Left cardiac atrium (tissue), 4 donors: ENCODE measurements at regions not wholly inside any gene's neighbourhood (a gene's known extent, or its start where the extent isn't known, plus 50 kb on each side); places are given as distances from the start of the nearest gene placed in this dataset.
"Not testable (repeated sequence)": the region's sequence is repeated elsewhere in the genome, so short reads cannot be mapped to it uniquely, and the experiment has no call there.

Source experiments
- ATAC-seq, 2 donors: fragments of 200-7000 bp; cut with Tn5 transposase; one replicate each; pipeline ENCODE4 v1.9.1; 2020; ENCODE audit warnings: mild to moderate bottlenecking in 2 of 2, moderate library complexity in 2 of 2
- DNase-seq: peaks from one replicate; pipeline ENCODE4 v3.0.0-alpha.2; 2020
- intact Hi-C, 2 donors: fragments of 100-400 bp; cut with DNase I; formaldehyde crosslinking; loops; one replicate each; pipeline versions ENCODE4 v1.14.1 to v1.15.1; 2022 to 2023
- donor health status: DM: no; HTN: yes; CAD: no.
- donor health status: DM: no; HTN: yes; CAD: no; lungs with severe emphysema.
- donor health status: DM: yes; HTN: yes; CAD: no.
- donor health status: Dilated cardiomyopathy.

DNA sequence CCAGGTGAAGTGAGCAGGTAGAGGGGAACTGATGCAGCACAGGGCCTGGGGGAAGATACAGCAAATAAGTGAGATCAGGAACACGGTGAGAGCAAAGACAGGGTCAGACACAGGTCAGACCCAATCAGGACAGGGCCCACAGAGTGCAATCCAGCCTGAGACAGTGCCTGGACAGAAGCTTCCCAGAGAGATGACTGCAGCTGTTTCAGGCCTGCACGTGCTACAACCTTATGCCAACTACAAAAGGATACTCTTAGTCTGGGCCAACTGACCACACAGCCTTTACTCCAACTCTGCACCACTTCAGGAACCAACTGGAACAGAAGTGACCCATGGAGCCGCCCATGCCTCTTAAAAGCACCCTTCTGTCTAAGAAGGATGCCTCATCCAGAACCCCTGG lies 228.0 kb downstream of the TOMM20 start:
- ATAC-seq, result no peak
- intact Hi-C loops, result no loop called here
- DNase-seq, result no peak

DNA sequence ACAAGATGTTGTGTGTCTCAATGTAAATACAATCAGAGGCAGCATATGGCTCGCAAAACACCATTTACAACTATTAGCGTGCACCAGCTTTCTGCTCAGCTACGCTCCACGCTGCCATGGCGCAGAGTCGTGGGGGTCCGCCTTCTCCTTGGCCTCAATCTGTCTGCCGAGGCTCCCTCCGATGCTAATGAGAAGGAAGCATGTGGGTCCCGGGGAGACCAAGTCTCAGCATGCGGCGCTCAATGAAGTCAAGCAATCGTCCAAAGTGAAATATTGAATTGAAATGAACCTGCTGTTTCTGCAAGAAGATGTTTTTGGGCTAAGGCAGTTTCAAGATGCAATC lies 228.9 kb downstream of the TOMM20 start:
- DNase-seq (no peak), ATAC-seq (peak; percentile 10 to 12)
- intact Hi-C loops, result no loop called here

DNA sequence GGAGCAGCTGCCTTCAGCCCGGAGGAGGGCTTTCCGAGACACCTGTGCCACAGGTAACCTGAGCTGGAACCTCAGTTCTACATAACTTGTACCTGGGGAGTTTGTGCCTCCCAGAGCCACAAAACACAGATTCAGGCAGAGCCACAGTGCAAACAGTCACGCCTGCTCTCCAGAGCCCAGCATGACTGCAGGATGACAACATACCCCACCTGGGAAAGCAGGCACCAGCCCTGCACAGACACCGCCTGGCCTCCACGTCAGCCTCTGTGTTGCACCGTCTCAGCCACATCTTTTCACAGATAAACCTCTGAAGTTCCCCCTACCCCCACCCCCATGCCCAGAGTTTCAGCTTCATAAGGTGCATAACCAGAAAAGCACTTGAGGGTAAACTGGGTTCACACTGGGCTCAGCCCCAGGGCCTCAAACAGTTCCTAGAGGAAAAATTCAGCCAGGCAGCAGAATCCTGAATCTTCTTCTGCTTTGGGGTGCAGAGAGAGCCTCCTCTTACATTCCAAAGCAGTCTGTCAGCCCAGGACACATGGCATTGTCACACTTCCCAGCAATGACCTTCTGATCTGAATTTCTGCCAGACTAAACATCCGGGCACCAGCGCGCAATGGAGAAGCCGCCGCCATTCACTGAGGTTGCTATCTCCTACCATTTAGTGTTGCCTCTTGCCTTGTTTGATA lies 229.5 kb downstream of the TOMM20 start:
- intact Hi-C loops, result no loop called here
- peak; percentile 75 to 79 for ATAC-seq
- peak; percentile 75 for DNase-seq

DNA sequence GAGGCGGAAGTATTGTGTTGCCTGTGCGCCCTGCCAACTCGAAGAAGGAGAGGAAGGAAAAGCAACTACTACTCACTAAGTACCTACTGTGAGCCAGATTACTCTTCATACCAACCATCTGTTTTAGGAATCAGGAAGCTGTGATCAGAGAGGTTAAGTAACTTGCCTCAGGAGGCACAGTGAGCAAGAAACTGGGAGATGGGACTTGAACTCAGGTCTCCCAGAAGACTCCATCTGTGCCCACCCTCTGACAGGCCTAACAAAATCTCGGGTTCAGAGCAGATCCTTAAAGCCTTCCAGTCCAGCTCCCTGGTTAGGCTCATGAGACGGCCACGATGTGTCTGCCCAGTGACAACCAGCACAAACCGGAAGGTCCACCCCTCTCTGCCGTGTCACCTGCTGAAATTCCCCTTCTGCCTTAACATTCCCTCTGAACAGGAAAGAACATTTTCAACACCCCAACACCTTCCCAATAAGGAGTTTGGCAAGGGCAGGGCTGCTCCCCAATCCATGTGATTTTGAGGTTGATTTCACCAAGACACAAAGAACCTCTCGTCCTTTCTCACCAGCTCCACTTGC lies 230.1 kb downstream of the TOMM20 start:
- intact Hi-C loops, result no loop called here
- ATAC-seq, result no peak
- DNase-seq, result no peak

DNA sequence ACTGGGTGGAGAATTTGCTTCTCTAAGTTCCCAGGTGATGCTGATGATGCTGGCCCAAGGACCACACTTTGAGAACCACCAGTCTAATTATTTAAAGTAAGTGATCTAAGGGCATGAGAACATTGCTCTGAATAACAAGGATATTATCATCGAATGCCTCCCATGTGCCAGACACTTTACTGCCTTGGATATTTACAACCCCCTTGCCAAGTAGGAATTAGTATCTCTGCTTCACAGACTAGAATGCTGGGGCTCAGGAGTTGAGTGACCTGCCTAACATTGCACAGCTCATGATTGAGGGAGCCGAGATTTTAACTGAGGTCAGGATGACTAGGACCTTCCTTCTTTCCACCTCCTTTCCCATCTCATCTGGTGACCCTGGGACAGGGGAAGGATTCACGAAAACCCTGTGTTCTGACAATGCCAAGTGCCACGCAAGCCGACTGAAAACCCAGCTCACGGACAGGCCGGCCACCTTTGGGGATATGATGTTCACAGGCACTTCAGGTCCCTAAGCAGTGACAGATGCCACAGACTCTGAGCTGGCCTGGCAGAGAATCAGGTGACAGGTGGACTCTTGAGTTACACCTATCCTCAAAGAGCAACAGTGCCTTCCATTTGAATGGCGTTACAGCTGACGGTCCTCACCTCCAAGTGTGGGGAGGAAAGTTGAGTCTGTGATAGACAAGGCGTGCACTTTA lies 230.7 kb downstream of the TOMM20 start:
- DNase-seq (no peak), ATAC-seq (peak; percentile 65 to 67)
- intact Hi-C loops, result no loop called here

DNA sequence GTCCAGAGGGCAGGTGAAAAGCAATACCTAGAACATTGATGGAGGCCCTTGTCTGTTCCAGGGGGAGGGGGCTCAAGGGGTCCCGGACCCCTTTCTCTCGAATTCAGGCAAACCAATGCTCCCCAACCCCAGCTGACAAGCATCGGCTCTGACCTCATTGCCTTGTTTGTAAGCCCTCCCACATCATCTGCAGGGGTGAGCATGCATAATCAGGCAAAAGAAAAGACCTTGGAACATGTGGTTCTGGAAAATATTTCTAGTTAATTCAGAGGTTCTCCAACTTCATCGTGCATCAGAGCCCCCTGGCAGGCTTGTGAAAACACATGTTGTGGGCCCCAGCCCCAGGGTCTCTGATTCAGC lies 231.3 kb downstream of the TOMM20 start:
- DNase-seq, result no peak
- intact Hi-C loops, result no loop called here
- ATAC-seq, result no peak

DNA sequence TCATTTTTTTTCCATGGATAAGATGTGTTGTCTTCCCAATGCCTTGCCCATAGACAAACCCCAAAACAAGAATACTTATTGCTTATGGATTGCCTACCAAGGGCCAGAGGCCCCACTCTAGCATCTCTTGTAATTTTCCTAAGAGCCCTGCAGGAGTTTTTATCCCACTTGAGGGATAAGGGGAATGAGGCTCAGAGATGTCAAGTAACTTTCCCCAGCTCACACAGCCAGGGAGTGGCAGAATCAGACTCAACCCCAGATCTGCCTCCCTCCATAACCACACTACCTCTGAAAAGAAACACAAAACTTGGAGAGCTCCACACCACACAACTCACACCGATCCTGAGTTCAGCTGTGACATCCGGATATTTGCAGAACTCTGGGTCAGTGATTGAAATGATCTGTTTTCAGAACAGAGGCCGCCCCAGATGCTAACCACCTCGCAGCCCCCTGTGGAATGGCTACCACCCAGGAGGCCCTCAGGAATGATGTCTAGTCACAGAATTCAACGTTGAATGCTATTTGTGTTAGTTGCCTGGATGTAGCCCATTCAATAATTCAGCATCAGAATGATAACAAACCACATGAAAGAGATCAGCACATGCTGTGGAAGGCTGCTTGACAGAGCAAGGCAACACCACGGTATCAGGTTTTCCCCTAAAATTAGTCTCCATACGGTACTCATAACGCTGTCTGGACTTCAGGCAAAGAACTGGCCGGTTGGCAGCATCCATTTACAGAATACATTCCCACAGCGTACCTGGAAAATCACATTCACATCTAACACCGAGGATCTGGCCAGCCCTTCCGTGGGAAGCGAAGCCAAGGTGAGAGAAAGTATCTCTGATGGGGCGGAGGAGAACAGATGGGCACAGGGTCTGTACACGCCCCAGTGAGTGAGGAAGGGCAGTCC lies 231.9 kb downstream of the TOMM20 start:
- DNase-seq, result no peak
- intact Hi-C loops, result no loop called here
- ATAC-seq, result no peak

DNA sequence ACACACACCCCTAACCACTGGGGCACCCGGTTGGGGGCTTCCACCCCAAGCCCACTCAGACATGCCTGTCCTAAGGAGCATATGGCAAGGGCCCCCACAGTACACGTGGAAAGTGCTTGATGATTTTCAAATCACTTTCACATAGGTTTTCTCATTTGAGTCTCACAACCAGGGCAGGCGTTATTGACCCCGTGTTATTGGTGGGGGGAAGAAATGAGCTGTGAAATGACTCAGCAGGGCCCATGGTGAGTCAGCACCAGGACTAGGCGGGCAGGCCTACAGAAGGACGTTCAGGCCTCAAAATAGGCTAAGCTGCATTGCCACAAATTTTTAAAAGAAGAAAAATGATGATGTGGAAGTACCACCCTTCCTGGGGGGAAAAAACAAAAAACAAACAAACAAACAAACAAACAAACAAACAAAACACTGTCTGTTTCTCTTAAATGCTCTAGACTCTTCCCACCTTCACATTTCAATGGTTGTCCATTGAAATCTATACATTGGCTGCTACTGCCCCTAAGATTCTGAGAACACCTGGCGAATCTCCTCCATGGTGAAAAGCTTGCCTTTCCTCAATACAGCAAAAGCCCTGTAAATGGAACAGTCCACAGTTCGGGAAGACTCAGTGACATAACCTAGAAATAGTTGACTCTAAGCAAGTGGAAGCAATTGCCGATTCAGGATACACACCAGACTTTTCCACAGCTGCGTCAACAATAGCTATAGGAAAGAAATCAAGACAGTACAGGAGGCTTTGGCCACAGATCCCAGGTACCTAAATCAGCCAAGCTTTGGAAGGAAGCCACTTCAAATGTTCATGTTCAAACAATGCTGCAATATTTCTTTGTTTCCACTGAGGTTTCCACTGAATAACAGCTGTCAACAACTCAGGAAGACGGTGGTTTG lies 234.7 kb downstream of the TOMM20 start:
- ATAC-seq, result no peak

DNA sequence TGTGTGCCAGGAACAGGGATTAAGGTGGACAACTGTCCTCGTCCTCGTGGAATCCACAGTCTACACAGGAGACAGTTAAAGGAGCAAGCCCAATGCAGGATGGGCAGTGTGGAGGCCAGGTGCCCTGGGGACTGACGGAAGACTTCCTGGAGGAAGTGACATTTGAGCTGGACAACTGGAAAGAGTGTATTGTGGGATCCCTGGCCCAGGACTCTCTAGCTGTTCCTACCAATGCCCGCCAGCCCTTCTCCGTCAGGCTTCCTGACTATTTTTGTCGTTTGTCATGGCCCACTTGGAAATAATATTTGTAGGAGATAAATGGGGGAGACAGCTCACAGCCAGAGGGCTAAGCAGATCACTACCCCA lies 235.3 kb downstream of the TOMM20 start:
- DNase-seq (no peak), ATAC-seq (no peak)
- intact Hi-C loops, result no loop called here

More for the DNA sequence above, 234.7 kb downstream of the TOMM20 start:
- DNase-seq, result no peak
- intact Hi-C loops, result no loop called here

DNA sequence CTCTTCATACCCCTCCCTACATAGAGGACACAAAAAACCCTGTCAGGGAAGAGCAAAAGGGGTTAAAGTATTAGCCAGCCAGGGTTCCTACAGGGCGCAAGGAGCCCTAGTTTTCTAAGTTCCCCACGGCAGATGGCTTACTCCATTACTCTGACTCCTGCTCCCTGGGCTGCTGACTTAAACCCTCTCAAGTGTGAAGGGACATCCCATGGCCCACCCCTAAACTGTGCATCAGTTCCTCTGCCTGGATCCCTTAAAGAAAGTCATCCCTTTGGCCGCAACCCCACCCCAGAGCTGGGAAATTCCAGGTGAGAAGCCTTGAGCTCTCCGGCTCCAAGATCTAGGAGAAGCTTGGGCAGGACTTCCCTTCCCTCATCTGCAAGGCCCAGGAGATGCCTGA lies 236.0 kb downstream of the TOMM20 start:
- intact Hi-C loops, result no loop called here
- DNase-seq (no peak), ATAC-seq (no peak)

DNA sequence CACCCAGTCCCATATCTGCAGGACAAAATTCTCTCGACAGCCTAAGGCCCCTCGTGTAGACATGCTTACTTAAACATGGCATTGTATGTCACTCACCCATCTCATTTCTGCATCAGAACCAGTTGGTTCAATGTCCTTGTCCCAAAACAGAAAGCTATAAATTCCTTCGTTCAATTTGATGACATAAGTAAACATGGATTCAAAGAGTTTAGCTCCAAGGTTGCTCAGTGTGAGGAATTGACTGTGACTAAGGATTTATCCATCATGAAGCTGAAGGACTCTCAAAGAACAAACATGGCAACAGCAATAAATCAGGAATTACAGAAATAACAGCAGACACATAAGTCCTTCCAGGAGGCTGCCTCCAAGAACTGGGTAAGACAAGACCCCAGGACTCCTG lies 237.2 kb downstream of the TOMM20 start:
- intact Hi-C loops, result no loop called here
- ATAC-seq, result no peak
- no peak for DNase-seq

DNA sequence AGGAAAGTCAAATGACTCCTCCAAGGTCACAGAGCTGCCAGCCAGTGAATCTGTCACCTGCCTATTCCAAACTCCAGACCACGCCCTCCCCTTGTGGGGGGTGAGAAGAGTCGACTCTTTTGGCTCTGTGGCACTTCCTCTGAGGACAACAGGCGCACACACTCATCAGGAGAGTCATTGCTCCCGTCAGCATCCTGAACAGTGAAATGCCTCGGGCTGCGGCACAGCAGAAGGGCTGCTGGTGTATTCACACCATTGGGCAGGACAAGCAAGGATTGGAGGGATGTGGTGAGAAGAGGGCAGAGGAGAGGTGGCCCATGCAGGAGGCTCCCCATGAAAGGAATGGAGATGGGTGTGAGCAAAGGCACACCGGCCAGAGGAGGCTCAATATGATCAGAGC lies 239.0 kb downstream of the TOMM20 start:
- intact Hi-C loops, result loop anchor here (5.0 to 10.0 kb wide), 3 partner anchors 108 to 277 kb away; partner anchors contain the start of gene IRF2BP2 (in 1 of the 2)
- no peak for DNase-seq
- peak in 1 of 2 donors; percentile 8 for ATAC-seq

DNA sequence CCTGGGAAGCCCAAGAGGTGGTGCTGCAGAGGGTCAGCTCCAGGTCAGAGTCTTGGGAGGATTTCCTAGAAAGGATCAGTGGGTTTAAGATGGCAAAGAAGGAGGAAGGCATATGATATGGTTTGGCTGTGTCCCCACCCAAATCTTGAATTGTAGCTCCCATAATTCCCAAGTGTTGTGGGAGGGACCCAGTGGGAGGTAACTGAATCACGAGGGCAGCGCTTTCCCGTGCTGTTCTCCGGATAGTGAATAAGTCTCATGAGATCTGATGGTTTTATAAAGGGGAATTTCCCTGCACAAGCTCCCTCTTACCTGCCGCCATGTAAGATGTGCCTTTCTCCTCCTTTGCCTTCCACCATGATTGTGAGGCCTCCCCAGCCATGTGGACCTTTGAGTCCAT lies 240.4 kb downstream of the TOMM20 start:
- not testable (repeated sequence) for ATAC-seq, DNase-seq
- intact Hi-C loops, result loop anchor here (5.0 to 10.0 kb wide), 3 partner anchors 109 to 276 kb away; partner anchors contain the start of gene IRF2BP2 (in 1 of the 2)

DNA sequence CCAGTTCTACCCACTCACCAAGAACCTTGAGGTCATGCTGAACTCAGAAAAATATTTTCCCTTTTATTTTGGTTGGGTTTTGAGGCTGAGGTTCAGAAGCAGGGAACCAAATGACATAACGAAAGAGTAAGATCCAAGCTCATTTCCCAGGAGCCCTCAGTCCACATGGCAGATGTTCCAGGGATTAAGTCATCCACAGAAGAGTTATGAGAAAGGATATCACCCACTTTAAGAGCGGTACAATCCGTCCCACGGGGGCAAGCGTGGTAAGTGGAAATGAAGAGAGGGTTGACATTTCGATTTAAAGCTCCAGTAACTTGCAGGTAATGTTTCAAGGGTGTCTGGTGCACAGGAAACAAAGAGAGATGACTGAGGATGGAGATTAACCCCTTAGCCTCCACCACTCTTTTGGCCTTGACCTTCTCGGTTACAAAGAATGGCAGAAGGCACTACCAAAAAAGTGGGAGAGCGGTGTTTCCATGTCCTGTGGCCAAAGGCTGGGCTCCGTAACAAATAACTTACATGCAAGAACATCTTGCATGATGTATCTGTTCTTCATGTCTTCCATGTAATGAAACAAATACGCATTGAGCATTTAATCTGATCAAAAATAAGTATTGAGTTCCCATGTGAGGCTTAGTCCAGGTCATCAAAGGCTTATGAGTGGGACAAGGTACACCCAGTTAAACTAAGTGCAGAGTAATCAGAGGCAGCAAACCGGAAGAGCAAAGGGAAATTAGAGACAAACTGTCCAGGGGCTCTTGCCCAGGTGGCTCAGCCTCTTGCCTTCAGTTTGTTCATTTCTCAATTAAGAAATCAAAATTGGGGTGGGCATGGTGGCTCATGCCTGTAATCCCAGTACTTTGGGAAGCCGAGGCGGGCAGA lies 241.4 kb downstream of the TOMM20 start:
- DNase-seq, result peak; percentile 74

DNA sequence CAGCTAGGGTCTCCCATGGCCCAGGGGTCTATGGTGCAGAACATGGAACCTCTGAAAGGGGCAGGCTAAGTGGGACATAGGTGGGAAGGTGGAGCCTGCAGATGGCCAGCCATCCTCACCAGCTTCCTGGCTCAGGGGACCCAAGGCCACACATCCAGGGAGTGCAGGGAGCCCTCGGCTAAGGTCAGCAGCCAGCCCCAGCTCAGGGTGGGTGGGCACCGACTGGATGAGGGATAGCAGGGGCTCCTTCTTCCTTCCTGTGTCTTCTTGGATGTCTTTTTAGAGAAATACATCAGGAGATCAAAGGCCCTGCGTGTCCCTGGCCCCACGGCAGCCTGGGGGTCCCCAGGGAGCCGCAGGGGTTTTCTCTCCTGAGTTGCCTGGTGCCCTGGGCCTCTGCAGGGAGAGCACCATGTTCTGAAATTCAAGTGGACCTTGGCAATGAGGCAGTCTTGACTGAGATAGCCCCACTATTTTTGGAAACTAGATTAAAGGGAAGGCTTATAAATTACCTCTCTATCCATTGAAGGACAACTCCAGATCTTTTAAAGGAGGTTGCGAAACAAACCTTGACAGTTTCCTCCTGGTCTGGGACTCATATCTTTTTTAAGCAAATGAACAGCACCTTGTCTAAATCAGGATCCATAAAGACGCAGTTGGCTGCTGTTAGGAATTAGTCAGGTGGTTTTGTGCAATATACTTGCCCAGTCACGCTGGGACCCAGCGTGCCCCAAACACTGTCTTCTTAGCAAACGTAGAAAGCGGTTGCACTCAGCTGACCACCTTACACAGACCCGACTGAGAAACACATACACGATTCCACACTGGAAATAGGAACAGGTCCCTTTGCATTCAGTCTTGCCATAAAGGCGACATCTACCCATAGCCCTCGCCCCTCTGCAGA lies 242.3 kb downstream of the TOMM20 start:
- ATAC-seq (peak; percentile 76), DNase-seq (no peak)
- intact Hi-C loops, result loop anchor here (2.0 to 10.0 kb wide), 4 partner anchors 111 to 274 kb away; partner anchors contain the start of gene IRF2BP2 (in 1 of the 2)

More for the DNA sequence above, 241.4 kb downstream of the TOMM20 start:
- ATAC-seq, result peak; percentile 72 to 77
- intact Hi-C loops, result loop anchor here (2.0 to 10.0 kb wide), 4 partner anchors 110 to 275 kb away; partner anchors contain the start of gene IRF2BP2 (in 1 of the 2)

DNA sequence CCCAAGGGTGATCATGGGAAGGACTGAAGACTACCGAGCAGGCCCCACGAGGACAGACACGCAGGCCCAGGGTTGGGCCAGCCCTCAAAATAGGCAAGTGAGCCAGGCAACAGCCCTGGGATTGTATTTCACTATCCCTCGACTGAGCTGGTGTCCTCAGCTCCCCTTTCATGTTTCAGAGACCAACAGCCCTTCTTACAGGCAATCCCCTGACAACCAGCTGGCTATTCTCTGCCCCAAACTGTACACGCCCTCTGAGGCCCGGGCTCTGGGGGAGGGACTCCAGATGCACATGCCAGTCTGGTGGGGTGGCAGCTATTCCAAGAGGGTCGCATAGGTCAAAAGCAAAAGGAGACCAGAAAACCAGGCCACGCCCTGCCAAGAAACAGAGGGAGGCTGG lies 243.0 kb downstream of the TOMM20 start:
- intact Hi-C loops, result loop anchor here (2.0 to 10.0 kb wide), 4 partner anchors 112 to 273 kb away; partner anchors contain the start of gene IRF2BP2 (in 1 of the 2)
- peak; percentile 56 to 74 for ATAC-seq
- DNase-seq, result no peak
